GM12872 (cell line): ENCODE measurements at regions not wholly inside any gene's neighbourhood (a gene's known extent, or its start where the extent isn't known, plus 50 kb on each side); places are given as distances from the start of the nearest gene placed in this dataset.

Experiments used
- CTCF ChIP-seq: IDR thresholded peaks from 3 replicates; pipeline ENCODE4 v1.5.1; 2011; ENCODE audit warnings: low read depth, mild to moderate bottlenecking, low read length, moderate library complexity; ENCODE audit not compliant: insufficient read depth

- no peak for TF ChIP-seq CTCF
Measured at GRCh38 chr3:117910820-117911521, 1123.7 kb downstream of the IGSF11 start.

GRCh38 chr3:117912352-117912751 is 1122.3 kb downstream of the IGSF11 start:
- no peak for TF ChIP-seq CTCF

- TF ChIP-seq CTCF: no peak
Measured at GRCh38 chr3:117914540-117915100, 1120.0 kb downstream of the IGSF11 start.

GRCh38 chr3:117916839-117917238 is 1117.8 kb downstream of the IGSF11 start:
- no peak for TF ChIP-seq CTCF

GRCh38 chr3:117919621-117920020 is 1115.0 kb downstream of the IGSF11 start:
- TF ChIP-seq CTCF: no peak

- TF ChIP-seq CTCF: no peak
Measured at GRCh38 chr3:117920253-117920898, 1114.3 kb downstream of the IGSF11 start.

GRCh38 chr3:117921411-117921810 is 1113.2 kb downstream of the IGSF11 start:
- no peak for TF ChIP-seq CTCF
